Nephron progenitor cell (in vitro differentiated cells): ENCODE measurements at regions not wholly inside any gene's neighbourhood (a gene's known extent, or its start where the extent isn't known, plus 50 kb on each side); places are given as distances from the start of the nearest gene placed in this dataset.

ENCODE experiments used
- DNase-seq: peaks from one replicate; pipeline ENCODE4 v3.0.0; 2021
- H3K27ac Mint-ChIP-seq: 2 replicates; pipeline ENCODE4 v1.8.0; 2021; ENCODE audit warnings: mild to moderate bottlenecking, moderate library complexity, mixed read lengths
- H3K27me3 Mint-ChIP-seq: 2 replicates; pipeline ENCODE4 v1.8.0; 2021; ENCODE audit warnings: mild to moderate bottlenecking, low read depth, mixed read lengths; ENCODE audit not compliant: poor library complexity
- H3K36me3 Mint-ChIP-seq: 2 replicates; pipeline ENCODE4 v1.8.0; 2021; ENCODE audit warnings: low read depth, mixed read lengths
- H3K4me1 Mint-ChIP-seq: 2 replicates; pipeline ENCODE4 v1.8.0; 2021; ENCODE audit warnings: mixed read lengths
- H3K4me3 Mint-ChIP-seq: 2 replicates; pipeline ENCODE4 v1.8.0; 2021; ENCODE audit warnings: mild to moderate bottlenecking, moderate library complexity, mixed read lengths
- H3K9me3 Mint-ChIP-seq: 2 replicates; pipeline ENCODE4 v1.8.0; 2021; ENCODE audit warnings: mild to moderate bottlenecking, moderate library complexity, mixed read lengths
- CTCF ChIP-seq: fragments of 200-600 bp; sonication (generic); IDR thresholded peaks from 2 replicates; pipeline ENCODE4 v1.5.0; 2021; ENCODE audit warnings: antibody characterized with exemption

DNA sequence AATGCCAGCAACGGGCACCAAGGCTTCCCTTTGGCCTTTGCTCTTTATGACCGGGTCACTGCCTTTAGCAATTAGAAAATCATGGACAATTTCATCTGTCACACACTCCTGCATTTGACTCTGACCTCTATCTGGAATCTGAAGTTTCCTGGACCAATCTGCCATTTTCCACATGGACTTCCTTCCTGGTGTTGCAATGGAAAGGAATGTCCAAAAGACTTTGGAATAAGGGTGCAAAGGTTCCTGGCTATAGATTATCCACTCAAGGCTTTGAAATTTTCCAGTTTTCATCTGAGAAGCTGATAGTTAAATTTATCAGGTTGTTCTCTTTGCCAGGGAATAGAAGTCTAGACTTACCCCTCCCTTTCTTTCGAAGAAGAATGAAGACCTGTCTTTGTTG, 523.1 kb upstream of the ZNF462 start:
- DNase-seq, result no peak
- H3K9me3 Mint-ChIP-seq, result peaks cover 32% of the 10 kb centered on the region
- H3K27me3 Mint-ChIP-seq, result no peaks in the 10 kb centered on the region
- TF ChIP-seq CTCF, result no peak
- H3K27ac Mint-ChIP-seq, result no peak overlapping the region
- H3K4me3 Mint-ChIP-seq, result no peak overlapping the region
- no peaks in the 10 kb centered on the region for H3K36me3 Mint-ChIP-seq
- H3K4me1 Mint-ChIP-seq, result peaks cover 17% of the 10 kb centered on the region

- H3K4me3 Mint-ChIP-seq, result no peak overlapping the region
- peaks cover 6% of the 10 kb centered on the region for H3K4me1 Mint-ChIP-seq
- no peak for TF ChIP-seq CTCF
- no peak for DNase-seq
- no peak overlapping the region for H3K27ac Mint-ChIP-seq
- H3K36me3 Mint-ChIP-seq, result no peaks in the 10 kb centered on the region
- peaks cover 3% of the 10 kb centered on the region for H3K27me3 Mint-ChIP-seq
- peaks cover 5% of the 10 kb centered on the region for H3K9me3 Mint-ChIP-seq
Measured at GRCh38 chr9:106350777-106351176, 512.2 kb upstream of the ZNF462 start.

DNA sequence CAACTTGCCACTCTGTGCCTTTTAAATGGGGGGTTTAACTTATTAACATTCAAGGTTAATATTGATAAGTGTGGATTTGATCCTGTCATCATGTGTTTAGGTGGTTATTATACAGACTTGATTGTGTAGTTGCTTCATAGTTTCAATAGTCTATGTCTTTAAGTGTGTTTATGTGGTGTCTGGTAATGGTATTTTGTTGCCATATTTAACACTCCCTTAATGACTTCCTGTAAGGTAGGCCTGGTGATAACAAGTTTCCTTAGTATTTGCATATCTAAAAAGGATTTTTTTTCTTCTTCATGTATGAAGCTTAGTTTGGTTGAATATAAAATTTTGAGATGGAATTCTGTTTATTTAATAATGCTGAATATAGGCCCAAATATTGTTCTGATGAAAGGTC, 506.0 kb upstream of the ZNF462 start:
- Mint-ChIP-seq H3K4me3 (no peak overlapping the region), H3K27me3 (peaks cover 4% of the 10 kb centered on the region), H3K4me1 (no peaks in the 10 kb centered on the region), H3K9me3 (peaks cover 11% of the 10 kb centered on the region), H3K36me3 (no peaks in the 10 kb centered on the region), H3K27ac (no peak overlapping the region)
- TF ChIP-seq CTCF, result no peak
- DNase-seq, result no peak

GRCh38 chr9:106358331-106358730, 504.6 kb upstream of the ZNF462 start:
- DNase-seq, result no peak
- Mint-ChIP-seq H3K4me3 (no peak overlapping the region), H3K9me3 (peaks cover 11% of the 10 kb centered on the region), H3K27ac (no peak overlapping the region), H3K4me1 (no peaks in the 10 kb centered on the region), H3K27me3 (peaks cover 4% of the 10 kb centered on the region), H3K36me3 (no peaks in the 10 kb centered on the region)
- no peak for TF ChIP-seq CTCF

DNA sequence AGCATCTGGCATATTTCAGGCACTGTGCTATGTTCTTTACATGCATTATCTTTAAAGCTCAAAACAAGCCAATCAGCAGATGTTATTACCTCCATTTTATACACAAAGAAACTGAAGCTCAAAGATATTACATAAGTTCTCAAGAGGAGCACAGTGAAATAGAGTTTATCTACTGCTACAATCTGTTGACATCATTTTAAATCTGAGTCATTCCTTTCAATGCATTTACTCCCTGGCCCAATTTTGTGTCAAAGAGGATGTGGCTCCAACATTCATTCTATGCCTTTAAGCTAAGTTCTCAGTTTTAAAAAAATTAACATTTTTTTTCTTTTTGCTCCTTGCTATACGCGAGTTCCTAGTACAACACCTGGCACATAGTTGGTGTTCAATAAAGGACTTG, 486.3 kb upstream of the ZNF462 start:
- H3K4me3 Mint-ChIP-seq, result no peak overlapping the region
- H3K36me3 Mint-ChIP-seq, result peaks cover 3% of the 10 kb centered on the region
- H3K9me3 Mint-ChIP-seq, result peaks cover 8% of the 10 kb centered on the region
- H3K4me1 Mint-ChIP-seq, result no peaks in the 10 kb centered on the region
- no peak for DNase-seq
- peaks cover 9% of the 10 kb centered on the region for H3K27me3 Mint-ChIP-seq
- H3K27ac Mint-ChIP-seq, result no peak overlapping the region
- TF ChIP-seq CTCF, result no peak

- Mint-ChIP-seq H3K27ac (no peak overlapping the region), H3K36me3 (no peaks in the 10 kb centered on the region), H3K4me1 (no peaks in the 10 kb centered on the region), H3K9me3 (no peaks in the 10 kb centered on the region), H3K4me3 (no peak overlapping the region), H3K27me3 (peaks cover 9% of the 10 kb centered on the region)
- no peak for DNase-seq
- no peak for TF ChIP-seq CTCF
Measured at GRCh38 chr9:106383072-106383471, 479.9 kb upstream of the ZNF462 start.
